Epithelial cell of esophagus (primary cell): ENCODE measurements at regions not wholly inside any gene's neighbourhood (a gene's known extent, or its start where the extent isn't known, plus 50 kb on each side); places are given as distances from the start of the nearest gene placed in this dataset.

Experiments
- DNase-seq: peaks from one replicate; pipeline ENCODE4 v3.0.0; 2010; ENCODE audit warnings: low read depth
- H3K4me3 ChIP-seq: 2 replicates; pipeline ENCODE4 v1.5.1; 2011; ENCODE audit warnings: mild to moderate bottlenecking, low read length, control low read depth
- CTCF ChIP-seq: IDR thresholded peaks from 2 replicates; pipeline ENCODE4 v1.5.1; 2011; ENCODE audit warnings: low read depth, mild to moderate bottlenecking, low read length, control low read depth, inconsistent platforms; ENCODE audit not compliant: insufficient read depth; ENCODE audit errors: missing control alignments

DNA sequence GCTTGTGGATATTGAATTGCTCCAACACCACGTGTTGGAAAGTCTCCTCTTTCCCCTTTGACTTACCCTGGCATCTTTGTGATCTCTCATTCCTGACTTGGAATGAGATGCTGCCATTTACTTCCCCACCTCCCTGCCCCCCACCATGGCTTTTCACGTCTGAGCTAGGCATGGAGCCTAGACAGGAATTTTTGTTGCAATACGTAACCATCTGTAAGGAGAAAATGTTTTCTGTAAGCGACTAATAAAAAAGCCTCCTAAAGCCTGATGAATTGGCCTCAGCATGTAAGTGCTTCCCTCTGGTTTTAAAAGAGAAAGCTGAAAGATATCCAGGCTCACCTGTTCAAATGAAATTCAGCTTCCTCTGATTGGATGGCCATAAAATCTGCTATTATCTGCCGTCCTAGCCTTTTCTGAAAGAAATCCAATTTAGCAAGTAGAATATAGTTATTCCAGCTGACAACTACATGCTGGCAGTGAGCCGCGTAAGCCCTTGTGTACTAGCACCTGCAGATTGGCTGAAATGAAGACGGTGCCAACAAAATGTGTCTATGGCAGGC is 200.1 kb downstream of the NSG2 start:
- TF ChIP-seq CTCF: no peak
- no peak overlapping the region for H3K4me3 ChIP-seq
- DNase-seq: no peak

DNA sequence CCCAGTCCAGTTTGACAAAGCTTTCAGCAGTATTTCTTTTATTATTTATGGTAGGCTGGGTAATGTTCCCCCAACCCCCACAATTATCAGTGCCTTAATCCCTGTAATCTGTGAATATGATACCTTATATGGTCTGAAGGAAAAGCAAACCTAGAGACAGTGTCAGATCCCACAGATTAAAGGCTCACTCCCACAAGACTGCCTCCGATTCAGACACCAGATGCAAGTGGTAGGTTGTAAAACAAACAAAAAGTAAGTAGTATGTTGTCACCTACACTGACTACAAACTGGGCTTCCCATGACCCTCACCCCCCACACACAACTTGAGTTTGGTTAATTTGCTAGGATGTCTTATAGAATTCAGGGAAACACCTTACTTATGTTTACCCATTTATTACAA is 201.2 kb downstream of the NSG2 start:
- no peak for DNase-seq
- TF ChIP-seq CTCF: no peak
- no peak overlapping the region for H3K4me3 ChIP-seq

GRCh38 chr5:174247301-174247700 is 201.8 kb downstream of the NSG2 start:
- no peak for TF ChIP-seq CTCF
- H3K4me3 ChIP-seq: no peak overlapping the region
- DNase-seq: no peak

DNA sequence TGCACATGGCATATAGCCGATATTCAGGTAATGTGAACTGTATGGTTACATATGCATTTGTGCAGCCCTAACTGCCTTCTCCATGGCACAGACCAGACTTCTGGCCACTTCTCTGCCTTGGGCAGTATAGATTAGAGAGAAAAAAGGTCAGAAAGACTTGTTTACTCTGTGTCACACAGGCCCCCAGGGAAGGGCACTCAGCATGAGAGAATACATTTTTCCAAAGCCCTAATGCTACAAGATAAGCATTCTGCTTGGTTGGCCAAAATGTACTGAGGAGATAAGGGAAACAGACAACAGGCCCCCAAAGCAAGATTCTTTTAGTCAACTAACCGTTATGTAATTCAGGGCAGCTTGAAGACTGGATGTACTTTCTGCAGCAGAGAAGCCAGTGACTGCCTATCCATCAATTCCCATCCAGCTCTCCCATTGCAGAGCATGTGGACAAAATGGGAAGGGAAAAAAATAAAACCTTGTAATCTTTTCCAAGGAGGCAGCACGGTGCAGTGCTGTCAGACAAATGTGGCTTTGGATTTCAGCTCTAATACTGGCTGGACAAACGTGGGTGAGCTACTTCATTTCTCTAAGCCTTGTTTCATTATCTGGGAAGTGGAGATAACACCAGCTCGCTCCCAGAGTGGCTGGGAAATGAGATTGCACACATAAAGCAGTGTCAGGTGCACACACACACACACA is 205.9 kb downstream of the NSG2 start:
- TF ChIP-seq CTCF: no peak
- DNase-seq: no peak
- no peak overlapping the region for H3K4me3 ChIP-seq

GRCh38 chr5:174252121-174252520 is 206.6 kb downstream of the NSG2 start:
- no peak overlapping the region for H3K4me3 ChIP-seq
- DNase-seq: no peak
- TF ChIP-seq CTCF: no peak

- no peak for DNase-seq
- H3K4me3 ChIP-seq: no peak overlapping the region
- TF ChIP-seq CTCF: no peak
Observed at GRCh38 chr5:174259696-174260420, 214.4 kb downstream of the NSG2 start.

- TF ChIP-seq CTCF: no peak
- peak; percentile 1 for DNase-seq
- no peak overlapping the region for H3K4me3 ChIP-seq
Observed at GRCh38 chr5:174271316-174271715, 225.8 kb downstream of the NSG2 start.
